Right atrium auricular region (tissue), 2 donors: ENCODE measurements at regions not wholly inside any gene's neighbourhood (a gene's known extent, or its start where the extent isn't known, plus 50 kb on each side); places are given as distances from the start of the nearest gene placed in this dataset.

ENCODE experiments used
- DNase-seq: peaks from one replicate; pipeline ENCODE4 v3.0.0-alpha.2; 2019; ENCODE audit warnings: low spot score
- H3K27ac ChIP-seq, 2 donors: fragments of 200-600 bp; sonication (generic); 1 replicate in 1 of 2; 2 replicates in 1 of 2; pipeline ENCODE4 v1.5.1; 2016 to 2019
- H3K27me3 ChIP-seq, 2 donors: fragments of 200-600 bp; sonication (generic); one replicate each; pipeline versions ENCODE4 v1.5.1 to v1.6.0; 2017 to 2019
- H3K36me3 ChIP-seq: fragments of 200-600 bp; sonication (generic); one replicate; pipeline ENCODE4 v1.5.1; 2016
- H3K4me1 ChIP-seq, 2 donors: fragments of 200-600 bp; sonication (generic); one replicate each; pipeline versions ENCODE4 v1.5.1 to v1.6.0; 2017 to 2019
- H3K4me3 ChIP-seq, 2 donors: fragments of 200-600 bp; sonication (generic); 1 replicate in 1 of 2; 2 replicates in 1 of 2; pipeline ENCODE4 v1.5.1; 2017 to 2019; ENCODE audit warnings: mild to moderate bottlenecking in 1 of 2, moderate library complexity in 1 of 2
- H3K9me3 ChIP-seq, 2 donors: fragments of 200-600 bp; sonication (generic); one replicate each; pipeline ENCODE4 v1.5.1; 2019
- CTCF ChIP-seq, 2 donors: fragments of 200-600 bp; sonication (generic); IDR thresholded peaks; one replicate each; pipeline ENCODE4 v1.5.1; 2019; ENCODE audit warnings: antibody characterized with exemption in 2 of 2

DNA sequence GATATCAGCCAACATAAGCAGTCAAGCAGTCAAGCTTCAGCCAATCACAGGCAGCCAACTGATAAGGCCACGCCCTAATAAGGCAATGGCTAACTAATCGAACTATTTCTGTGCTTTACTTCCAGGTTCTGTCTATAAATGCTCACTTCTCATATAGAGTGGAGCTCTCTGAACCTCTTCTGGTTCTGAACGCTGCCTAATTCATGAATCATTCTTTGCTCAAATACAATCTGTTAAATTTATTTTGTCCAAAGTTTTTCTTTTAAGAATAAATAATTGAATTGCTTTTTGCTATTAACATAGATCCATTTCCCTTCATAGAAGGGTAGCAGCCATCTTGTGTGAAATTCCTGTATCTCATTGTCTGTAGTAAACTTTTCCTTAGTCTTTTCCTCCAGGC, 97.9 kb upstream of the TMEM72 start:
- no peak for DNase-seq
- no peaks in the 10 kb centered on the region for H3K36me3 ChIP-seq
- no peak overlapping the region for H3K4me3 ChIP-seq
- H3K9me3 ChIP-seq: no peaks in the 10 kb centered on the region
- H3K27me3 ChIP-seq: no peaks in the 10 kb centered on the region
- H3K27ac ChIP-seq: no peak overlapping the region
- peaks cover 0 to 9% of the 10 kb centered on the region in 2 donors for H3K4me1 ChIP-seq
- no peak for TF ChIP-seq CTCF (IDR thresholded peaks at IDR 0.05)

DNA sequence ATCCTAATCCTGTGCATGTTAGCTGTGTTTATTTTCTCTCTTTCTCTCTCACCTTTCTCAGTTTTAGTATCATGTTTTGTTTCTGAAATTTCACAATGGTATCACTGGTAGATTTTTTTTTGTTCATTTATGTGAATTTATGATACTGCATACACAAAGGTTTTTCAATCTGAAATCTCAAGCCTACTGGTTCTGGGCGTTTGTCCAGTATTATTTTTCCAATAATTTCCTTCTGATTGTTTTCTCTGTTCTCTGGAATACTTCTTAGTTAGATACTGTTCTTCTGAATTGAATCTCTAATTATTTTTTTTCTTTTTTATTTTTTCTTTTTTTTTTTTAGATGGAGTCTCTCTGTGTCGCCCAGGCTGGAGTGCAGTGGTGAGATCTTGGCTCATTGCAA, 96.2 kb upstream of the TMEM72 start:
- H3K27me3 ChIP-seq: no peaks in the 10 kb centered on the region
- no peaks in the 10 kb centered on the region for H3K9me3 ChIP-seq
- no peak for TF ChIP-seq CTCF (IDR thresholded peaks at IDR 0.05)
- no peak for DNase-seq
- peaks cover 0 to 14% of the 10 kb centered on the region in 2 donors for H3K4me1 ChIP-seq
- H3K27ac ChIP-seq: no peak overlapping the region
- no peak overlapping the region for H3K4me3 ChIP-seq
- no peaks in the 10 kb centered on the region for H3K36me3 ChIP-seq

DNA sequence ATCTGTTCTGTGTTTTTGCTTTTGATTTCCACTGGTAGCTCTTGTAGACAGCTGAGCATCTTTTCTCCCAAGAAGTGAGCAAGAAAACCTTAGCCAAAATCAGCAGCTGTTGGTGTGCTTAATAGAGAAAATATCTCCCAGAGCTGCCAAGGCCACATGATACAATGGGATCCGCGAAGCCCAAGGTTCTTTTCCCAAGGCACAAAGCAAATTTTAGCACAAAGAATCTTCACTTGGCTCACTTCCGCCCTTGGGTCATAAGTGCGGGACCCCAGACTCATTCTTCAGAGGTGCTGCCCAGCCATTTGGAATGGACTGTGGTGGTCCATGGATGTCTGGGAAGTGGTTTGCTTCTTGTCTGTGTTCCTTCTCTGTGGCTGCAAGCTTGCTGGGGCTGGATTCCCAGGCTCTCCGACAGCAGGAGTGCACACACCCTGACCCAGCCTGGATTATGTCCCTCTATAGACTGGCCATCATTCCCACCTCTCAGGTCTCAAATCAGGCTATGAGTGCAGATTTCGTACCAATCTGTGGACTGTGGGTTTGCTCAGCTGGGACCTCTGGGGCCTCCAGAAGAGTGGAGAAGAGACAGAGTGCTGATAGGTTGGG, 93.0 kb upstream of the TMEM72 start:
- no peak for DNase-seq
- no peaks in the 10 kb centered on the region for H3K36me3 ChIP-seq
- H3K9me3 ChIP-seq: no peaks in the 10 kb centered on the region
- TF ChIP-seq CTCF (IDR thresholded peaks at IDR 0.05): no peak
- H3K4me3 ChIP-seq: no peak overlapping the region
- H3K27ac ChIP-seq: no peak overlapping the region
- H3K27me3 ChIP-seq: no peaks in the 10 kb centered on the region
- peaks cover 0 to 7% of the 10 kb centered on the region in 2 donors for H3K4me1 ChIP-seq

GRCh38 chr10:44818701-44819127, 92.4 kb upstream of the TMEM72 start:
- H3K4me1 ChIP-seq: peaks cover 0 to 7% of the 10 kb centered on the region in 2 donors
- H3K9me3 ChIP-seq: no peaks in the 10 kb centered on the region
- no peak overlapping the region for H3K4me3 ChIP-seq
- no peaks in the 10 kb centered on the region for H3K27me3 ChIP-seq
- H3K36me3 ChIP-seq: no peaks in the 10 kb centered on the region
- no peak for DNase-seq
- no peak overlapping the region for H3K27ac ChIP-seq
- no peak for TF ChIP-seq CTCF (IDR thresholded peaks at IDR 0.05)

- no peak overlapping the region for H3K4me3 ChIP-seq
- H3K4me1 ChIP-seq: peaks cover 0 to 7% of the 10 kb centered on the region in 2 donors
- H3K27me3 ChIP-seq: no peaks in the 10 kb centered on the region
- no peak for TF ChIP-seq CTCF (IDR thresholded peaks at IDR 0.05)
- no peaks in the 10 kb centered on the region for H3K36me3 ChIP-seq
- no peaks in the 10 kb centered on the region for H3K9me3 ChIP-seq
- DNase-seq: no peak
- no peak overlapping the region for H3K27ac ChIP-seq
Measured at GRCh38 chr10:44820094-44820493, 91.0 kb upstream of the TMEM72 start.

GRCh38 chr10:44821290-44821689, 89.8 kb upstream of the TMEM72 start:
- no peaks in the 10 kb centered on the region for H3K36me3 ChIP-seq
- H3K4me3 ChIP-seq: no peak overlapping the region
- no peak overlapping the region for H3K27ac ChIP-seq

More at GRCh38 chr10:44821290-44821689, 89.8 kb upstream of the TMEM72 start:
- peaks cover 0 to 7% of the 10 kb centered on the region in 2 donors for H3K4me1 ChIP-seq
- TF ChIP-seq CTCF (IDR thresholded peaks at IDR 0.05): no peak
- no peak for DNase-seq
- no peaks in the 10 kb centered on the region for H3K27me3 ChIP-seq
- no peaks in the 10 kb centered on the region for H3K9me3 ChIP-seq
